GM10266 (cell line): ENCODE measurements at regions not wholly inside any gene's neighbourhood (a gene's known extent, or its start where the extent isn't known, plus 50 kb on each side); places are given as distances from the start of the nearest gene placed in this dataset.

ENCODE experiments used
- DNase-seq: peaks from one replicate; pipeline ENCODE4 v3.0.0; 2012; ENCODE audit errors: extremely low spot score
- TF ChIP-seq, protein P1 (sequence below): IDR thresholded peaks from 2 replicates; pipeline ENCODE4 v1.5.1; 2012; ENCODE audit warnings: mild to moderate bottlenecking, low read depth; ENCODE audit not compliant: control insufficient read depth, insufficient read depth; ENCODE audit errors: missing control alignments

DNA sequence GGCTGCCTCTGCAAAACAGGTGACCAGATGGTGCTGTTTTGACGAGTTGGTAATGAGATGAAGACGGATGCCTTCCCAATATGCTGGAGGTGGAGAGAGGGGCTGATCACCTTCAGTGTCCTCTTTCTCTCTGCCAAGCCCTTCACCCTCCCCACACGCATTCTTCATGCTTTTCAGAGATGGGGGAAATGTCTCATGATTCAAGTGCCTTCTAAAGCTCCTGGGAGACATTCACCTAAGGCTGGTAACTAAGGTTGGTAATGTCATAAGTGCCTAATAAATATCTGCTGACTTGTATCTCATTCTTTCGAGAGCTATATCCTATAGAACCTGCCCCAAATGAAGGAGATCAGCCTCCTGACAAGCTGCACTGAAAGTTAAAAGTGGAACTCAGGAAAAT, 86.2 kb upstream of the MBNL2 start:
- DNase-seq: no peak
- TF ChIP-seq, protein P1, sequence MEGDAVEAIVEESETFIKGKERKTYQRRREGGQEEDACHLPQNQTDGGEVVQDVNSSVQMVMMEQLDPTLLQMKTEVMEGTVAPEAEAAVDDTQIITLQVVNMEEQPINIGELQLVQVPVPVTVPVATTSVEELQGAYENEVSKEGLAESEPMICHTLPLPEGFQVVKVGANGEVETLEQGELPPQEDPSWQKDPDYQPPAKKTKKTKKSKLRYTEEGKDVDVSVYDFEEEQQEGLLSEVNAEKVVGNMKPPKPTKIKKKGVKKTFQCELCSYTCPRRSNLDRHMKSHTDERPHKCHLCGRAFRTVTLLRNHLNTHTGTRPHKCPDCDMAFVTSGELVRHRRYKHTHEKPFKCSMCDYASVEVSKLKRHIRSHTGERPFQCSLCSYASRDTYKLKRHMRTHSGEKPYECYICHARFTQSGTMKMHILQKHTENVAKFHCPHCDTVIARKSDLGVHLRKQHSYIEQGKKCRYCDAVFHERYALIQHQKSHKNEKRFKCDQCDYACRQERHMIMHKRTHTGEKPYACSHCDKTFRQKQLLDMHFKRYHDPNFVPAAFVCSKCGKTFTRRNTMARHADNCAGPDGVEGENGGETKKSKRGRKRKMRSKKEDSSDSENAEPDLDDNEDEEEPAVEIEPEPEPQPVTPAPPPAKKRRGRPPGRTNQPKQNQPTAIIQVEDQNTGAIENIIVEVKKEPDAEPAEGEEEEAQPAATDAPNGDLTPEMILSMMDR: no peak

DNA sequence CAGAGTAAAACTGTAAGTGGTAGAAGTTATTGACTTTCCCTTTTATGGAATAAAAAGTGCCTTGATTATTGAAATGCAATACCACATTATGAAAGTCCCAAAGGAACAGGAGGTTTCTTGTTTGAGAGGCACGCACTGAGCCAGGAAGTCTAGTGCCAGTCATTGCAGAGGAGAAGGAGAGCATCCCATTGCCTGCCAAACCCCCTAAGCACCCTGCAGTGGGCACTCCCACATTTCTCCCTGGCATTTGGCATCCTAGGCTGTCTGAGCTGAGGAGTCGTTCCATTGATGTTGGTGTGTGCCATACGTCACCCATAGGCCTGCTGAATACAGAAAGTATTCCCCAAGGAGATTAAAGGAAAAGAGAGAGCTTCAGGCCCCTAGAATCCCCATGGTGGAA, 85.7 kb upstream of the MBNL2 start:
- no peak for DNase-seq
- TF ChIP-seq, protein P1: no peak

DNA sequence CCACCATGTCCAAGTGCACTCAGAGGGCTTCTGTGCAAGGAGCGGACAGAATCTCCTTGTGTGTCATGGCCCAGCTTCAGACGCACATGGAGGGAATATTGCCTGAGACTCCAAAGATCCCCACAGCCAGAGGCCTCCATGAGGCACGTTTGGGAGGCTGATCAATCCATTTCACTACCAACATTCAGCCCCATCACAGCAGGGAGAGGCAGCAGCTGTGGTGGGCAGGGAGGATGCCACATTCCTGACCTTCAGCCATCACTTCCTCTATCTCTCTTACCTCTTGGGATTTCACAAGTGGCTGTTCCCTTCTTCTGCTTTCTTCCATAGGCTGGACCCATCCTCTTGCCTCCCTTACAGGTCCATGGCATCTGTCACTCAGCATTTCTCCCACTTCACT, 82.4 kb upstream of the MBNL2 start:
- TF ChIP-seq, protein P1: no peak
- DNase-seq: no peak

GRCh38 chr13:97140131-97140530, 82.0 kb upstream of the MBNL2 start:
- TF ChIP-seq, protein P1: no peak
- no peak for DNase-seq

- TF ChIP-seq, protein P1: no peak
- no peak for DNase-seq
Measured at GRCh38 chr13:97140611-97141010, 81.5 kb upstream of the MBNL2 start.

DNA sequence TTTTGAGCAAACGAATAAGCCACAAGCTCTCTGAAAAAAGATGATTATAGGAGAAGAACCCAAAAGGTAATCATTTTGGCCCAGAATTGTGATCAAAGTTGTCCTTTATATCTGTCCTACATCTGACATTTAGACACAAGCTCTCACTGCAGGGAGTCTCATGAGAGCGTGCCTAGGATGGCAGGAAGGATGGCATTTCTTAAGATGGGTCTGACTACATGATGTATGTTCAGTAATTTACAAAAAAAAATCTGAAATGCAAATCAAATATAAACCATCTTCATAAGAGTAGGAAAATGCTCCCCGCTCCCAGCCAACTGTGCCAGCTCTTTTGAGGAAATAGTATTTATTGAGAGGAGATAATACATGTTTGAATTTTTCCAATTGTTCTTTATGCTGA, 81.0 kb upstream of the MBNL2 start:
- DNase-seq: no peak
- TF ChIP-seq, protein P1: no peak

- TF ChIP-seq, protein P1: no peak
- DNase-seq: peak; percentile 9
Measured at GRCh38 chr13:97141564-97142005, 80.5 kb upstream of the MBNL2 start.
